Right lobe of liver (tissue), 6 donors: ENCODE measurements at regions not wholly inside any gene's neighbourhood (a gene's known extent, or its start where the extent isn't known, plus 50 kb on each side); places are given as distances from the start of the nearest gene placed in this dataset.
A peak's percentile ranks its signal among the peaks of the same experiment; 100 is the strongest.

Experiments
- ATAC-seq, 4 donors: fragments of 200-7000 bp; cut with Tn5 transposase; one replicate each; pipeline ENCODE4 v1.9.1; 2020; ENCODE audit warnings: mild to moderate bottlenecking in 4 of 4, moderate library complexity in 4 of 4
- DNase-seq, 3 donors: peaks; one replicate each; pipeline ENCODE4 v3.0.0-alpha.2; 2020
- H3K27ac ChIP-seq, 3 donors: fragments of 200-600 bp; one replicate each; pipeline ENCODE4 v1.8.0; 2022
- H3K27me3 ChIP-seq, 2 donors: fragments of 200-600 bp; one replicate each; pipeline ENCODE4 v1.8.0; 2022
- H3K36me3 ChIP-seq, 4 donors: fragments of 200-600 bp; sonication (generic) in 1 of 4; one replicate each; pipeline versions ENCODE4 v1.5.1 to v1.8.0; 2017 to 2022; ENCODE audit warnings: control low read depth in 1 of 4
- H3K4me1 ChIP-seq, 4 donors: fragments of 200-600 bp; sonication (generic) in 1 of 4; one replicate each; pipeline versions ENCODE4 v1.5.1 to v1.8.0; 2017 to 2022; ENCODE audit warnings: control low read depth in 1 of 4
- H3K4me3 ChIP-seq, 3 donors: fragments of 200-600 bp; one replicate each; pipeline ENCODE4 v1.8.0; 2022
- H3K9me3 ChIP-seq, 4 donors: fragments of 200-600 bp; sonication (generic) in 1 of 4; one replicate each; pipeline versions ENCODE4 v1.5.1 to v1.8.0; 2017 to 2022; ENCODE audit warnings: control low read depth in 1 of 4
- POLR2A ChIP-seq: fragments of 450-650 bp; IDR thresholded peaks from one replicate; pipeline ENCODE4 v1.6.1; 2017; ENCODE audit warnings: antibody characterized with exemption, mild to moderate bottlenecking
- WGBS: methylation state at CpG from one replicate; pipeline ENCODE4 v1.1.6; 2018; ENCODE audit warnings: low coverage, low lambda C conversion rate; ENCODE audit not compliant: insufficient coverage; ENCODE audit errors: missing lambda C conversion rate; 5-methylcytosine and 5-hydroxymethylcytosine counted together
- intact Hi-C, 2 donors: fragments of 100-400 bp; cut with DNase I; formaldehyde crosslinking; loops; one replicate each; pipeline versions ENCODE4 v1.11.2 to v1.14.1; 2022
- TF ChIP-seq, protein P1 (sequence below), 4 donors: fragments of 200-600 bp in 3 of 4; fragments of 450-650 bp in 1 of 4; IDR thresholded peaks; one replicate each; pipeline versions ENCODE4 v1.5.1 to v1.8.0; 2016 to 2022; ENCODE audit warnings: antibody characterized with exemption in 4 of 4, mild to moderate bottlenecking in 2 of 4
- donor health status: DM: no; HTN: yes; CAD: no.
- donor health status: DM: no; HTN: no; CAD: no.
- donor health status: DM: no; HTN: no; CAD: no.
- donor health status: DM: no; HTN: yes; CAD: no.
- donor health status: DM: no; HTN: yes; CAD: no.

DNA sequence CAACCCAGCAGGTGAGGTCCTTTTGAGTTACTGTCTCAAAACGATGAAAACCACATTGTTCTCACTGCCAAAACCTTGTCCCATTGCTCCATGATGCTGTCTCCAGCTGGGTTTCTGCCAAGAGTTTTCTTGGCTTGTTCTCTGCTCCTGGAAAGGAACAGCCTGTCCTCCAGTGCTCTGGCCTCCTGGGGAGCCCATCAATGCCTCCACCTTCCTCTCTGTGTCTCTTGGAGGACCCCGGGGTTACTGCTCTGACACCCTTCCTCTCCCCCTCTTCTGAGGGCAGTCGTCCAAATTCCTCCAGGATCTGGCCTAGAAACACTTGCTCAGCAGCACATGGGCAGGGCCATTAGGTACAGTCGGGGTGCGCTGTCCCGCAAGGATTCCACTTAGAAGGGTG, 63.9 kb upstream of the RGMA start:
- Histone ChIP-seq H3K27ac (no peak overlapping the region), H3K4me3 (no peak overlapping the region), H3K27me3 (no peaks in the 10 kb centered on the region), H3K36me3 (no peaks in the 10 kb centered on the region), H3K9me3 (no peaks in the 10 kb centered on the region), H3K4me1 (no peaks in the 10 kb centered on the region)
- ATAC-seq: peak in 3 of 4 donors; percentile 17 to 59 (median 40)
- 48% methylated on average over 6 of the region's 6 CpGs for WGBS
- TF ChIP-seq, protein P1, sequence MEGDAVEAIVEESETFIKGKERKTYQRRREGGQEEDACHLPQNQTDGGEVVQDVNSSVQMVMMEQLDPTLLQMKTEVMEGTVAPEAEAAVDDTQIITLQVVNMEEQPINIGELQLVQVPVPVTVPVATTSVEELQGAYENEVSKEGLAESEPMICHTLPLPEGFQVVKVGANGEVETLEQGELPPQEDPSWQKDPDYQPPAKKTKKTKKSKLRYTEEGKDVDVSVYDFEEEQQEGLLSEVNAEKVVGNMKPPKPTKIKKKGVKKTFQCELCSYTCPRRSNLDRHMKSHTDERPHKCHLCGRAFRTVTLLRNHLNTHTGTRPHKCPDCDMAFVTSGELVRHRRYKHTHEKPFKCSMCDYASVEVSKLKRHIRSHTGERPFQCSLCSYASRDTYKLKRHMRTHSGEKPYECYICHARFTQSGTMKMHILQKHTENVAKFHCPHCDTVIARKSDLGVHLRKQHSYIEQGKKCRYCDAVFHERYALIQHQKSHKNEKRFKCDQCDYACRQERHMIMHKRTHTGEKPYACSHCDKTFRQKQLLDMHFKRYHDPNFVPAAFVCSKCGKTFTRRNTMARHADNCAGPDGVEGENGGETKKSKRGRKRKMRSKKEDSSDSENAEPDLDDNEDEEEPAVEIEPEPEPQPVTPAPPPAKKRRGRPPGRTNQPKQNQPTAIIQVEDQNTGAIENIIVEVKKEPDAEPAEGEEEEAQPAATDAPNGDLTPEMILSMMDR (IDR thresholded peaks at IDR 0.05): no peak
- TF ChIP-seq POLR2A: no peak
- intact Hi-C loops: no loop called here
- peak in 1 of 3 donors; percentile 48 for DNase-seq

DNA sequence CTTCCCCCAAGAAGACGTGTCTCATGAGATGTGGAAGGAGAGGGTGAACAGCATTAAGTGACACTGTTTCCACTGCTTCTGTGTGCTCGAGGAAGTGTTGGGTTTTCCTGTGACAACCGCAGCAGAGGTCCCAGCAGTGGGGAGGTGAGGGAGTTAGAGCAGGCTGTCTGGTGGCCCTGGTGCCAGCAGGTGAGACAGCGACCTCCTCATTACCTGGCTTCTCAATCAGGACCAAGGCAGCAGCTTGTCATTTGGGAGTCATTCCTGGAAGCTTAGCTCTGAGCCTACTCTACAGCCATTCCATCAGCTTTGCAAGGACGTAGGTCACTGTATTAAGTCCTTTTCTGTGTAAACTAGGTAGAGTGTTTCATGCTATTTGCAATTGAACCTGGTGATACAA, 63.3 kb upstream of the RGMA start:
- Histone ChIP-seq H3K27me3 (no peaks in the 10 kb centered on the region), H3K4me1 (no peaks in the 10 kb centered on the region), H3K4me3 (no peak overlapping the region), H3K36me3 (no peaks in the 10 kb centered on the region), H3K27ac (no peak overlapping the region), H3K9me3 (no peaks in the 10 kb centered on the region)
- no peak for TF ChIP-seq POLR2A
- TF ChIP-seq, protein P1 (IDR thresholded peaks at IDR 0.05): no peak
- 20% methylated on average over 5 of the region's 5 CpGs for WGBS
- ATAC-seq: peak in 3 of 4 donors; percentile 28 to 48 (median 47)
- intact Hi-C loops: no loop called here
- no peak for DNase-seq

DNA sequence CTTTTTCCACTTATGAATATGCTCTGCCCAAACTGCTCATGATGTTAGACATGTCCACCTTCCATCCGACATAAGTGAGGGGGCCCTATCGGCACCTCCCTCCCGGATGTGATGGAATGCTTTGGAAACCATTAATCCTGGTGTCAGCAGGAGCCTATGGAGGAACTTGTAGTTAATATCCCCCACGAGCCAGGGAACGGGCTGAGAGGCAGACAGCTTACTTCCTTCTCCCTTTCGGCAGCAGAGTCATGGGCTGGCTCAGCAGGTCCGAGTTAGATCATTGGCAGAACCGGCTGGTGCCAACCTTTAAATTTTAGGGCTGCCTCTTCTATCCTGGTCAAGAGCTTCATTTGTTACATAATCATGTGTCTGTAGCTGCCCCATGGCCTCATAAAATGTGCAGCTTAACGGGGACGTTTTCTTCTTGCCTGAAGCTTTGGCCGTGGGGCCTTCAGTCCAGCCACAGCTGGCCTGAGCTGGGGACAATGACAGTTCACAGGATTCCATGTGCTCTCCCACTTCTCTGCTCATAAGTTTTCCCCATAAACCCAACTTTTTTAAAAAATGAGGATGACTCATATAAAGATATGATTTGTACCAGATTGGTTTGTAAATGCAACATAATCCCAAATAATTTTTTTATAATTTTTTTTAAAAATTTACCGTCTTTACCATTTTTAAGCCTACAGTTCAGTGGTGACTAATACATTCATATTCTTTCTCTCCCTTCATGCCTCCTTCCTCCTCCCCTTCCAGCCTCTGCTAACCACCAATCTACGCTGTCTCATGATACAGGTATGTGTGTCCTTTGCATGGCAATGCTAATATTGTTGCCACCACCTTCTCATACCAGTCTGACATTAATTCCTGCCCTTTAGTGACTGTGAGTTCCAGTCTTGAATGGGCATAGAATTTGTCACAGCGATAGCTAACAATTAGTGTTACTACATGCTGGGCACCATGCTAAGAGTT, 62.2 kb upstream of the RGMA start:
- WGBS: 40% methylated on average over 9 of the region's 14 CpGs
- peak in 1 of 3 donors; percentile 32 for DNase-seq
- intact Hi-C loops: no loop called here
- no peak for TF ChIP-seq POLR2A
- TF ChIP-seq, protein P1 (IDR thresholded peaks at IDR 0.05): no peak
- Histone ChIP-seq H3K27ac (no peak overlapping the region), H3K4me1 (no peaks in the 10 kb centered on the region), H3K36me3 (no peaks in the 10 kb centered on the region), H3K27me3 (no peaks in the 10 kb centered on the region), H3K4me3 (no peak overlapping the region), H3K9me3 (no peaks in the 10 kb centered on the region)
- peak; percentile 17 to 52 (median 46) for ATAC-seq

DNA sequence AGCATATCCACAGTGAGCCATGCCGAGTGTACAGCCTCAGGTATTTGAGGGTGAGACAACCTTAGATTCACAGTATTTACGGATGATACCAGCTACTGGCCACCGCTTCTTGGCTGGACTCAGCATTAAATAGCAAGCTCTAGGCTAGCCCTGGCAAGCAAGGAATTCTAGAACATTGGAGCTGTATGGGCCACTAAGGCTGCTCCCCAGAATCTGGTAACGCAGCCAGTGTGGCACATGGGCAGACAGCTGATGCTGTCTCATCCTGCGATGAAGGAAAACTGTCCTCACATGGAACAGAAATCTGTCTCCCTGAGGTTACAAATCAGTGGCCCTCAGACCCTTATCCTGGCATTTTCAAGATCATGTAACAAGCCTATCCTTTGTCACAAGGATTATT, 57.6 kb upstream of the RGMA start:
- 54% methylated on average over 4 of the region's 5 CpGs for WGBS
- no peak overlapping the region for H3K4me3 ChIP-seq
- H3K27ac ChIP-seq: no peak overlapping the region
- no peak for TF ChIP-seq POLR2A
- no peaks in the 10 kb centered on the region for H3K36me3 ChIP-seq
- intact Hi-C loops: no loop called here
- no peak for DNase-seq
- no peaks in the 10 kb centered on the region for H3K9me3 ChIP-seq
- no peaks in the 10 kb centered on the region for H3K4me1 ChIP-seq
- no peaks in the 10 kb centered on the region for H3K27me3 ChIP-seq
- ATAC-seq: no peak

DNA sequence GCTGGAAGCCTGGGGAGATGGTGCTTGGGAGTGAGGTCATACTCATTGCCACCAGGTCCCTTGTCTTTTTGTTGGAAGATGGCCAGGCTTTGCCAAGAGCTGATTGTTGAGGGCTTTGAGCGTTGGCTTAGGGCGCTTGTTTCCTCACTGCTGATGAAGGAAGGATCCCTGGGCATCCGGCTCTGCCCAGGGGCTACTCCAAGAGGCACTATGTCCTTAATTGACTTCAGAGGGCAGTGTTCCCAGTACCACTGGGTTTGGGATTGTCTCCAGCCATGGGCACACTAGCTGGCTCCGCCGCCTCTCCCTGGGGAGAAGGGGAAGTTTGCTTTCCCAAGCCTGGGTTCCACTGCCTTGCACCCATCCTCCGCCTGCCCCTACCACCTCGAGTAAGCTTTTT, 57.2 kb upstream of the RGMA start:
- DNase-seq (no peak), ATAC-seq (no peak)
- Histone ChIP-seq H3K4me3 (no peak overlapping the region), H3K27ac (no peak overlapping the region), H3K9me3 (no peaks in the 10 kb centered on the region), H3K27me3 (no peaks in the 10 kb centered on the region), H3K36me3 (no peaks in the 10 kb centered on the region), H3K4me1 (no peaks in the 10 kb centered on the region)
- TF ChIP-seq POLR2A: no peak
- TF ChIP-seq, protein P1 (IDR thresholded peaks at IDR 0.05): no peak
- no CpG with 5 or more reads among the region's 7 CpGs for WGBS
- intact Hi-C loops: no loop called here
